SIG-M5 (cell line): ENCODE measurements at regions not wholly inside any gene's neighbourhood (a gene's known extent, or its start where the extent isn't known, plus 50 kb on each side); places are given as distances from the start of the nearest gene placed in this dataset.

Experiments
- DNase-seq: peaks from one replicate; lab custom pipeline; 2025; lab: John Stamatoyannopoulos, UW

DNA sequence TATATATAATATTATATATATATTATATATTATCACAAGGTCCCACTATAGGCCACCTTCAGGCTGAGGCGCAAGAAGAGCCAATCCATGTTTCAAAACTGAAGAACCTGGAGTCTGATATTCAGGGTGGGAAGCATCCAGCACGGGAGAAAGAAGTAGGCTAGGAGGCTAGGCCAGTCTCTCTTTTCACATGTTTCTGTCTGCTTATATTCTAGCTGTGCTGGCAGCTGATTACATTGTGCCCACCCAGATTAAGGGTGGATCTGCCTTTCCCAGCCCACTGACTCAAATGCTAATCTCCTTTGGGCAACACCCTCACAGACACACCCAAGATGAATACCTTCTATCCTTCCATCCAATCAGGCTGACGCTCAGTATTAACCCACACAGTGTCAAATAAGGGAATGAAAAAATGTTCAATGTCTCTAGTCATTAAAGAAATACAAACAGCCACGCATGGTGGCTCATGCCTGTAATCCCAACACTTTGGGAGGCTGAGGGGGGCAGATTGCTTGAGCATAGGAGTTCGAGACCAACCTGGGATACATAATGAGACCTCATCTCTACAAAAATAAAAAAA lies 135.4 kb upstream of the PCBD1 start:
- DNase-seq: no peak

- DNase-seq: no peak
These were observed 136.1 kb upstream of the PCBD1 start for GRCh38 chr10:71024490-71024889.

- no peak for DNase-seq
These were observed 137.2 kb upstream of the PCBD1 start for GRCh38 chr10:71025535-71025934.

DNA sequence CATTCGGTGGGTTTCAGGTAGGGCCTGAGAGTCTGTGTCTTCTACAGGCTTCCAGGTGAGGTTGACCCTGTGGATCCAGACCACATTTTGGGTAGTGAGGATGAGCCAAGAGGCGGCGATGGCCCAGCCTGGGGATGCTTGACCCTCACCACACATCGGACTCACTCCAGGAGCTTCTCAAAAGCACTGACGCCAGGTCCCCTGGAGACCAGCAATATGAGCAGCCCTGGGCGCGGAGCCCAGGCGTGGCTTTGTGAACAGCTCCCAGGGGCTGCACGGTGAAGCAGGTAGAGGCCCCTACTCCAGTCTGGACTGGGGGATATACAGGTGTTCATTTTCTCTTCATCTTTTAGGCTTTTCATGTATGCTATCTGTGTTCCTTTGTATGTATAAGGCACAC lies 139.7 kb upstream of the PCBD1 start:
- no peak for DNase-seq

GRCh38 chr10:71029411-71029892 lies 141.1 kb upstream of the PCBD1 start:
- DNase-seq: no peak

GRCh38 chr10:71029907-71030306 lies 141.5 kb upstream of the PCBD1 start:
- no peak for DNase-seq

- DNase-seq: no peak
These were observed 142.7 kb upstream of the PCBD1 start for GRCh38 chr10:71031026-71031425.

DNA sequence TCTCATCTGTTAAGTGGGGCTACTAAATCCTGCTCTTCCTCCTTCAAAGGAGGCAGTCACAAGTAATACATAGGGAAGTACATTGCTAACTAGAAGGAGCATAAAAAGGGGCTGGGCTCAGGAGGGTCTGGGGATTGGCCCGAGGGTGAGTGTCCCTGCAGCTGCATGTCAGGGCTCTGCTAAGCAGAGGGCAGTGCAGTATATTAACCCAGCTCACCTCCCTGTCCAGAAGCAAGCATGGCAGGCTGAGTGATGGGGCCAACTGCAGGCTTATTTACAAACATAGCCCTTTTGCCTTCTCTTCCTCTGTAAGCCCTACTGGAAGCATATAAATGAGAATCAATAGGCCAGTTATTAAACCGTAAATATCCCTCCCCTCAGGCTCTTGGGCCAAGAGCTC lies 143.2 kb upstream of the PCBD1 start:
- no peak for DNase-seq

DNA sequence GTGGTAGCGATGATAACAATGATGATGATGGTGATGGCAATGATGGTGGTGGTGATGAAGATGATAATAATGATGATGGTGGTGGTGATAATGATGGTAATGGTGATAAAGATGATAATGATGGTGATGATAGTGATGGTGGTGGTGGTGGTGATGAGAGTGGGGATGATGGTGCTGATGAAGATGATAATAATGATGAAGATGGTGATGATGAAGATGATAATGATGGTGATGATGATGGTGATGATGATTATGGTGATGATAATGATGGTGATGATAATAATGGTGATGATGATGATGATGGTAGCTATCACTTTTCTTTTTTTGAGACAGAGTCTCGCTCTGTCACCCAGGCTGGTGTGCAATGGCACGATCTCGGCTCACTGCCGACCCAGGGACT lies 144.5 kb upstream of the PCBD1 start:
- no peak for DNase-seq

- DNase-seq: no peak
These were observed 145.1 kb upstream of the PCBD1 start for GRCh38 chr10:71033396-71033980.

DNA sequence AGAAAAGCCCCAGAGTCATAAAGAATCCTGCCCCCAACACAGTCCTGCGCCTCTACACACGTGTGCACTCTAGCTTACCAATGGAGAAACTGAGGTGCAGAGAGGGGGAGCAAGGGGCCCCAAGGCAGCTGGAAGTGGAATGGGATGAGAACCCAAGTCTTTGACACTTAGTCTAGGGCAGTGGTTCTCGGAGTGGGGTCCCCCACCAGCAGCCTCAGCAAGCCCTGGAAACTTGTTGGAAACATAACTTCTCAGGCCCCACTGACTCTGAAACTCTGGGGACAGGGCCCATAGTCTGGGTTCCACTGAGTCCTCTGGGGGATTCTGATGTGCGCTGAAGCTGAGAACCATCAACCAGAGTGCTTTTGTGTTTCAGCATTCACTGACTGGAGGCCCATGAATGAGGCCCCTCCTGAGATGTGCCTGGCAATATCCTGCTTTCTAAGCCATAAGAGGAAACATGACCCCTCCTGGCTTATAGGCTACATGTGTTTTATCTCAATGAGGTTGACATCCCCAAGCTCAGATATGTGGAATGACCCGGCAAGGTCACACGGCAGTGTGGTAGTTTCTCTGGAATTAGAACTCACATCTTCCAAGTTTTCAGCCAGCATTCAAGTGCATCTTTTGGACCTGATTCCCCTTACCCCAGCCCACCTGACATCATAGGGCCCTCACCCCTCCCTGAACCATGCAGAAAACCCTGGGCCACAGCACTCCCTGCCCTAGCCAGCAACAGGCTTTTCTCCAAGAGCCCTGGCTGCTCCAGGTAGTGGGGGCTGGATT lies 147.3 kb upstream of the PCBD1 start:
- DNase-seq: no peak

- no peak for DNase-seq
These were observed 148.1 kb upstream of the PCBD1 start for GRCh38 chr10:71036297-71036966.

- no peak for DNase-seq
These were observed 149.8 kb upstream of the PCBD1 start for GRCh38 chr10:71038091-71038633.

DNA sequence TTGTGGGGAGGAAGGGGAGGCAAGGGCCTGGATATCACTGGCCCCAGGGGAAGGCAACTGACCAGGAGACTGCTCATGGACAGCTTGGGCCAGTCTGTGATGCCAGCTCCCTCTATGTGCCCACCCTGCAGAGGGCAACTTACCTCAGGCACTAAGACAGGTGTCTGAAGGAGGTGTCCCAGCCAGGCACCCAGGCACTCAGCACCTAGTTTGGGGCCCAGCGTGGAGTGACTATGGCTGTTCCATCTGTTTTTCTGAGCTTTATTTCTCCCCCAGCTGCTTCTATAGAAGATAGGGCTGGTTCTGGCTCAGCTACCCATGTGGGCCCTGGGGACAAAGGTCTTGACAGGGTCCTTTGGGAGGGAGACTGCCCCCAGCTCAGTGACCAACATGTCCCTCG lies 150.6 kb upstream of the PCBD1 start:
- no peak for DNase-seq

DNA sequence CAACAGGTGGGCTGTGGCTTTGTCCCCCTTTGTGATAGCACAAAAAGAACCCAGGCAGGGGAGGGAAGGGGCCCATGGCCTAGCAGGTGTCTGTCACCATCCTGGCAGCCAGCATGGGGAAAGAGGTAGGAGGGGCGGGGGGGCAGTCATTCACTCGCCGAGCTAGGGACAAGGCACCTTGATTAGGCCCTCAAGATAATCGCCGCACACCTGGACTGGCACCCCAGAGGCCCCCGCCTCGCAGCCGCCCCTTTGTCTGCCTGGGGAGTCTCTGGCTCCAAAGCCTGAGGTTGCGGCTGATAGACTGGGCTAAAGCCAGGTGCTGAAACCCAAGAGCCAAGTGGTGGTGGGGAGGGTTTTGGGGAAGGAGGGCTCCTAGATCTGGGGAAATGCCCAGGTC lies 151.2 kb upstream of the PCBD1 start:
- no peak for DNase-seq

DNA sequence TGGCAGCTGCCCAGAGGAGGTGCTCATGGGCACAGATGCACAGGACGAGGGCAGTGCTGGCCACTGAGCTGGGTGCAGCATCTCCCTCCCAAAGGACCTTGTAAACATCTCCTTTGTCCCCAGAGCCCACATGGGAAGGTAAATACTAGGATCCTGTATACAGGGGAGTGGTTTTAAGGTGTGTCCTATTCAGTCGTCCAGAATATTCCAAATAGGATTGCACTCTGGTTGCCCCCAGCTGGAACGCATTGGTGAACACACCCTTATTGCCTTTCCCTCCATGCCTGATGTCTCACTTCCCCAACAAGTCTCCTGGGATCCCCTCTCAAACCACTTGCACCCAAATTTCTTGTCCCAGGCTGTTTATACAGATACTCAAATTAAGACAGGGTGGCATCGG lies 152.0 kb upstream of the PCBD1 start:
- DNase-seq: no peak

DNA sequence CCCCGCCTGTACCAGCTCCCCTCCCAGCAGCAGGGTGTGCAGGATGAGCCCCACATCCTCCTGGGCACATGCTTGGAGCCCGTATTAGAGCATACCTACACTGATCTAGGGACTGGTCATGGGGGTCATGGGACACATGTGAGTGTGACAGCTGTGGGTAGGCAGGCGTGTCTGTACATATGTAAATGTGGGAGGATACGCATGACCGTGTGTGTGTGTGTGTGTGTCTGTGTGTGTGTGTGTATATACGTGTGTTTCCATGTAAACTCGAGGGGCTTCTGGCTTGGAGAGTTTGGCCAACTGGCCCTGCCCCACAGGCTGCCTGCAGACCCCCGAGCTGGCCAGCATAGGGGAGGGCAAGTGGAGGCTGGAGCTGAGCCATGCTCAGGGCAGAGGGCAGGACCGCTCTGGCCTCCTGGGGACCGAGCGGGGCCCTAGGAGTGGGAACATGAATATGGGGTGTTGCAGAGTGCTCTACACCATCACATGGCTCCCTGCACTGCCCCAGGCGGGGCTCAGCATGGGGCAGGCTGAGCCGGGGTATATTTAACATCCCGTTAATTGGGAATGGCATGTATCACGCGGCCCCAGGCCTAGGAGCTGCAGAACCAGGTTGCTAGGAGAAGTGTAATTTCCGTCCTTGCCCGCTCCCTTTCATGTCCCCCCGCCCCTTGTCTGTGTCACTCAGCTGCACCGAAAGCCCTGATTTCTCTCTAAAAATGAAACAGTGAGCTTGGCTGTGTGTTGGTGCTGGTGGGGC lies 152.7 kb upstream of the PCBD1 start:
- no peak for DNase-seq

DNA sequence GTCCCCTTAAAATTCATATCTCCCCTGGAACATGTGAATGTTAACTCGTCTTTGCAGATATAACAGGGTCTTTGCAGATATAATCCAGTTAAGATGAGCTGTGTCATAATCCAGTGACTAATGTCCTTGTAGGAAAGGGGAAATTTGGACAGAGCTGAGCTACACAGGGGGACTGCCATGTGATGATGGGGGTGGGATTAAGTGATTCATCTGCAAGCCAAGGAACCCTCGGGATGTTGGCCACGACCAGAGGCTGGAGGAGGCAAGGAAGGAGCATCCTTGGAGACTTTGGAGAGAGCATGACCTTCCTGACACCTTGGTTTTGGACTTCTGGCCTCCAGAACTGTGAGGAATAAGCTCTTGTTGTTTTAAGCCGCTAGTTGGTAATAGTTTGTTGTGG lies 153.9 kb upstream of the PCBD1 start:
- DNase-seq: no peak

DNA sequence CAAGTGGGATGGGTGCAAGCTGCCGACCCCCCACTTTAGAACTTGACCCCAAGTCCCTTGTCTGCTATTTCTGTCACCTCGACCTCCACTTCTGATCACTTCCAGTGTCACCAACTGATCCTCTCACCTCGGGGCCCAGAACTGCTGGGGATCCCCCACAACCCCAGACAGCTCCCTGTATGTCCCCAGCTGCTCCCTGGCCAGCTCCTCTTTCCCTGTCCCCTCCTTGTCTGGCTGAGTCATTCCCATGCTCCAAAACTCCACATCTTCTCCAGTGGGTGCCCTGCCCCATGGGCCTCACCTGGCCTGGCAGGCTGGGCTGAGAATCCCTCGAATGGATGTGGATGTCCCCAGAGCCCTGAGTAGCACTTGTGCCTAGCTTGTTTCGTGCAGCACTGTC lies 154.3 kb upstream of the PCBD1 start:
- no peak for DNase-seq

- no peak for DNase-seq
These were observed 155.5 kb upstream of the PCBD1 start for GRCh38 chr10:71043858-71044257.

DNA sequence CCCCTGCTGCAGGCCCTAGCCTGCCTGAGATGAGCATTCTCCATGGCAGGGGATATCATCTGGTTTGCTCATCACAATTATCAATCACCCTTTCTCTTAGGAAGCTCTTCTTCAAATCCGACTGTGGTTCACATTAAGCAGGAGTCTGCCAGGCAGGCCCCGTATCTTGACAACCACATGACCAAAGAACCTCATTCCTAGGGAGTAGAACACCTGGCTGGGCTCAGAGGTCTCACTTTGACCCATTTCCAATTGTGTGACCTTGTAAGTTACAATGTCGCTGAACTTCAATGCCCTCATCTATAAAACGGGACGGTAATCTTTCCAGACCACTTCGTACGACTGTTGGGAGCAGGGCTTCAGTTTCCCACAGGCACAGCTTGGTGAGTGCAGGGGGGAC lies 156.4 kb upstream of the PCBD1 start:
- no peak for DNase-seq
